ENCODE measurements at regions not wholly inside any gene's neighbourhood (a gene's known extent, or its start where the extent isn't known, plus 50 kb on each side); places are given as distances from the start of the nearest gene placed in this dataset.

DNA sequence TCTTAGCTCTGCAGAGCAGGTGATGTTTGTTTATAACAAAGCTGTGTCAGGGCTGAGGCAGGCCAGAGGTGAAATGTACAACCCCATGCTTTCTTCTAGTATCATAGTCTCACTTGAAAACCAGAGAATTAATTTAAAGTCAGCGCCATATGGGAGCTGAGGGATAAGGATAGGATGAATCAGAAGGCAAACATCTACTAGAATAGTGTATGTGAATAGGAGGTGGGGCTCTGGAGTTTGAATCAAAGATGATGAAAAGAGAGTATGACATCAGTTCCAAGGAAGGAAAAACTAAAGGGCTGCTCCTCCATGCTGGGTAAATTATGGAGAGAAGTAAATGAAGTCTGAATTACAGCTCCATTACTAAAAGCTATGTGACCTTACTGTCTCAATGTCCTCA lies 441.5 kb downstream of the RASEF start:
- no peaks in the 10 kb centered on the region for H3K4me1 ChIP-seq
- 36 to 44% methylated on average over 1 of the region's 1 CpG for WGBS, 2 donors
- no peak for DNase-seq
- H3K4me3 ChIP-seq, result no peak overlapping the region
- intact Hi-C loops (cut with DNase I), result no loop called here
- no peaks in the 10 kb centered on the region for H3K9me3 ChIP-seq
- H3K27ac ChIP-seq, result no peak overlapping the region
- H3K36me3 ChIP-seq, result no peaks in the 10 kb centered on the region
- TF ChIP-seq POLR2A (IDR thresholded peaks at IDR 0.05) (no peak), CTCF (IDR thresholded peaks at IDR 0.05) (no peak)
- no peaks in the 10 kb centered on the region for H3K27me3 ChIP-seq

- no peaks in the 10 kb centered on the region for H3K27me3 ChIP-seq
- H3K27ac ChIP-seq, result no peak overlapping the region
- TF ChIP-seq POLR2A (IDR thresholded peaks at IDR 0.05), result no peak
- TF ChIP-seq CTCF (IDR thresholded peaks at IDR 0.05), result no peak
- DNase-seq, result no peak
- peaks cover 0 to 8% (median 0%) of the 10 kb centered on the region in 3 donors for H3K9me3 ChIP-seq
- no peak overlapping the region for H3K4me3 ChIP-seq
- no peaks in the 10 kb centered on the region for H3K4me1 ChIP-seq
- no peaks in the 10 kb centered on the region for H3K36me3 ChIP-seq
- WGBS, 2 donors, result 72 to 75% methylated on average over 1 to 2 of the region's 3 CpGs
- intact Hi-C loops (cut with DNase I), result no loop called here
These were observed 425.6 kb downstream of the RASEF start for GRCh38 chr9:82637368-82637767.

DNA sequence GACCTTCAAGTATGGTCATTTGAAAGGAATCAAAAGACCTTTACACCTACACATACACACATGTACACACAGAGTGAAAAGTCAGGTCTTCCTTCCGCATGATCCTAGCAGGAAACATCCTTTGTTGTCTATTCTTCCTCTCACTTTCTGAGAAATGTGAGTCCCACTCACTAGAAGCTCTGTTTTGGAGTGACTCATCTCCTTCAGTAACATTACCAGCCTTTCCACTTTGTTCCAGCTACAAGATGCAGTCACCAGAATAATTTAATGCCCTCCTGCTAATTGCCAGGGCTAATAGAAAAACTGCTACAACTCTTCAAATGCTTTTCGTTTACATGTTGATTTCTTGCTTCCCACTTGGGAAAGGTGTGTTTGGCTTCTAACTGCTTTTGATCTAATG lies 417.3 kb downstream of the RASEF start:
- Histone ChIP-seq H3K36me3 (no peaks in the 10 kb centered on the region), H3K4me3 (no peak overlapping the region), H3K9me3 (no peaks in the 10 kb centered on the region), H3K4me1 (no peaks in the 10 kb centered on the region), H3K27ac (no peak overlapping the region), H3K27me3 (no peaks in the 10 kb centered on the region)
- TF ChIP-seq POLR2A (IDR thresholded peaks at IDR 0.05) (no peak), CTCF (IDR thresholded peaks at IDR 0.05) (no peak)
- intact Hi-C loops (cut with DNase I), result no loop called here
- whole genome bisulfite sequencing, 2 donors, result 51 to 70% methylated on average over 2 of the region's 2 CpGs
- DNase-seq, result no peak

DNA sequence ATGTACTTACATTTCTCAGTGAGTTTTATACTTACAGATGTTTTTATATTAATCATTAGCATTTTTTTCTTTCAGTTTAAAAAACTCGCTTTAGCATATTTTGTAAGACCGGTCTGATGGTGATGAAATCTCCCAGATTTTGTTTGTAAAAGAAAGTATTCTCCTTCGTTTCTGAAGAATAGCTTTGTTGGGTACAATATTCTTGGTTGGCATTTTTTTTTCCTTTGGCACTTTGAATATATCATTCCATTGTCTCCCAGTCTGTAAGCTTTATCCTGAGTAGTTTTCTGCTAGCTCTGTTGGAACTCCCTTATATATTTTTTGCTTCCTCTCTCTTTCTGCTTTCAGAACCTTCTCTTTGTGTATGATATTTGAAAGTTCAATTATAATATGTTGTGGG lies 412.6 kb downstream of the RASEF start:
- DNase-seq, result no peak
- WGBS, 2 donors, result 74 to 78% methylated on average over 3 of the region's 3 CpGs

DNA sequence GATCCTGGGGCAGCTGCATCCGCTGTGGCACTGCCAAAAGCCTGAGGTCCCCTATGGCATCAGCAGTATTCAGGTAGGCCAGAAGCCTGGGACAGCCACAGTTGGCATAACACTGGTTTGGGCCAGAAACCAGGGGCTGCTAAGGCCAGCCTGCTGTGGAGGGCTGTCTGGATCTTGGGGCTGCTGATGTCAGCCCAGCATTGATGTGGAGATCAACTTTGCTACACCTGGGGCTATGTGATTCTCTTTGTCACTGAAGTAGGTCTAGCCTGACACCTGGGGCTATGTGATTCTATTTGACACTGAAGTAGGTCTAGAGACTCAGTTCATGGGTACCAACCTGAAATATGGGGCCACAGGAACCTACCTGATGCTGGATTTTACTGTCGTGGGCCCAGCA lies 411.5 kb downstream of the RASEF start:
- no peak for TF ChIP-seq POLR2A (IDR thresholded peaks at IDR 0.05)
- no peak for TF ChIP-seq CTCF (IDR thresholded peaks at IDR 0.05)
- Histone ChIP-seq H3K27me3 (no peaks in the 10 kb centered on the region), H3K27ac (no peak overlapping the region), H3K4me1 (no peaks in the 10 kb centered on the region), H3K36me3 (no peaks in the 10 kb centered on the region), H3K9me3 (no peaks in the 10 kb centered on the region), H3K4me3 (no peak overlapping the region)
- intact Hi-C loops (cut with DNase I), result no loop called here
- 71 to 75% methylated on average over 1 to 2 of the region's 2 CpGs for WGBS, 2 donors
- no peak for DNase-seq

More for the DNA sequence above, 412.6 kb downstream of the RASEF start:
- H3K27ac ChIP-seq, result no peak overlapping the region
- no peaks in the 10 kb centered on the region for H3K4me1 ChIP-seq
- H3K9me3 ChIP-seq, result no peaks in the 10 kb centered on the region
- no peaks in the 10 kb centered on the region for H3K36me3 ChIP-seq
- no peak for TF ChIP-seq POLR2A (IDR thresholded peaks at IDR 0.05)
- no peak overlapping the region for H3K4me3 ChIP-seq
- intact Hi-C loops (cut with DNase I), result no loop called here
- no peaks in the 10 kb centered on the region for H3K27me3 ChIP-seq

DNA sequence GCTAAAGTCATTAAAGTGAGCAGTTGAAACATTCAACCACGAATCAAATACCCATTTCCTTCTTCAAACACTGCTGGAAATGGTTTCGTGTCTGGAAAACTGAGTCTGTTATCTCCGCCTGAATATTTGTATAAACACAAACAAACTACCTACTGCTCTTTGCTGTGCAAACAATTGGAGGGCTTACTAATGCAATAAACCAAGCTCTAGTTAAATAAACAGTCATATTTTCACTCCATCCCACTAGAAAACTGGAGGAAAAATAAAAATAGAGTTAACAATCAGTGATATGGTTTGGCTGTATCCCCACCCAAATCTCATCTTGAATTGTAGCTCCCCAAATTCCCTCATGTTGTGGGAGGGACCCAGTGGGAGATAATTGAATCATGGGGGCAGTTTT lies 397.6 kb downstream of the RASEF start:
- H3K9me3 ChIP-seq, result no peaks in the 10 kb centered on the region
- 29 to 49% methylated on average over 3 of the region's 3 CpGs for WGBS, 2 donors
- TF ChIP-seq CTCF (IDR thresholded peaks at IDR 0.05) (no peak), POLR2A (IDR thresholded peaks at IDR 0.05) (no peak)
- no peaks in the 10 kb centered on the region for H3K36me3 ChIP-seq
- intact Hi-C loops (cut with DNase I), result no loop called here
- H3K27ac ChIP-seq, result no peak overlapping the region
- no peaks in the 10 kb centered on the region for H3K4me1 ChIP-seq
- no peak for DNase-seq
- H3K27me3 ChIP-seq, result no peaks in the 10 kb centered on the region
- no peak overlapping the region for H3K4me3 ChIP-seq

Measured in esophagus squamous epithelium (tissue), 5 donors.